K562 (cell line): ENCODE measurements at regions not wholly inside any gene's neighbourhood (a gene's known extent, or its start where the extent isn't known, plus 50 kb on each side); places are given as distances from the start of the nearest gene placed in this dataset.

Experiments
- ATAC-seq: fragments of 200-7000 bp; cut with Tn5 transposase; 3 replicates; pipeline ENCODE4 v1.9.1; 2020; ENCODE audit warnings: moderate library complexity
- BruUV-seq: library from RNA; stranded (reverse); fragments of 400-500 nt; replicated peaks from 2 replicates; lab custom pipeline; 2021; lab: Mats Ljungman, UMichigan
- CTCF ChIA-PET: fragments of 300-600 bp; formaldehyde crosslinking; extraction: SDS; loops from one replicate; lab custom pipeline; 2021; ENCODE audit warnings: low intra/inter-chr PET ratio; lab: Yijun Ruan, JAX
- POLR2A ChIA-PET: fragments of 300-600, 350-650 bp; sonication (Branson Sonifier 250); formaldehyde crosslinking; extraction: SDS; loops from one replicate; lab custom pipeline; 2021; ENCODE audit warnings: antibody characterized with exemption, inconsistent platforms; lab: Yijun Ruan, JAX
- DNase-seq, 4 experiments: peaks; one replicate each; pipeline versions ENCODE4 v3.0.0 to v3.0.0-alpha.2; 2011 to 2018; ENCODE audit warnings: low spot score in 3 of 4, mixed read lengths in 3 of 4; ENCODE audit errors: extremely low read depth in 1 of 4
- FAIRE-seq: peaks from 2 replicates; lab custom pipeline; 2011; peaks lifted over from hg19 to GRCh38; lab: Jason Lieb, UNC
- H2AFZ ChIP-seq: 2 replicates; pipeline ENCODE4 v1.6.0; 2011; ENCODE audit warnings: low read depth, low read length, control low read depth, inconsistent platforms
- H3K27ac ChIP-seq: fragments of 200-600 bp; 3 replicates; pipeline ENCODE4 v1.8.0; 2011; ENCODE audit warnings: low read depth, mild to moderate bottlenecking, control low read depth, inconsistent platforms, low read length, moderate library complexity, mixed read lengths; ENCODE audit errors: extremely low read depth
- H3K27me3 ChIP-seq, 2 experiments: fragments of 300-600 bp in 1 of 2; 2 replicates in 1 of 2; 3 replicates in 1 of 2; pipeline versions ENCODE4 v1.6.0 to v1.8.0; 2011; ENCODE audit warnings: inconsistent platforms in 2 of 2, low read length in 2 of 2, mild to moderate bottlenecking in 1 of 2, mixed read lengths in 1 of 2, moderate library complexity in 1 of 2; ENCODE audit not compliant: control insufficient read depth in 2 of 2, insufficient read depth in 2 of 2
- H3K36me3 ChIP-seq: fragments of 300-600 bp; 3 replicates; pipeline ENCODE4 v1.8.0; 2011; ENCODE audit warnings: mild to moderate bottlenecking, low read length, inconsistent platforms; ENCODE audit not compliant: control insufficient read depth, insufficient read depth
- H3K4me1 ChIP-seq, 2 experiments: fragments of 200-600 bp in 1 of 2; replicated peaks in 1 of 2; 2 replicates in 1 of 2; 3 replicates in 1 of 2; pipeline versions ENCODE4 v1.5.1 to v1.8.0; 2011; ENCODE audit warnings: inconsistent platforms in 2 of 2, low read length in 2 of 2, mild to moderate bottlenecking in 1 of 2, mixed read lengths in 1 of 2, moderate library complexity in 1 of 2; ENCODE audit not compliant: control insufficient read depth in 2 of 2, insufficient read depth in 2 of 2
- H3K4me2 ChIP-seq: 2 replicates; pipeline ENCODE4 v1.6.1; 2011; ENCODE audit warnings: low read length, control low read depth, inconsistent platforms, mixed read lengths; ENCODE audit not compliant: insufficient read depth
- H3K4me3 ChIP-seq: fragments of 200-600 bp; sonication (generic), shearing (Covaris generic); 2 replicates; pipeline ENCODE4 v1.5.1; 2016; ENCODE audit warnings: control low read depth, inconsistent platforms
- H3K79me2 ChIP-seq: fragments of 200-600 bp; 3 replicates; pipeline ENCODE4 v1.8.0; 2011; ENCODE audit warnings: low read length, inconsistent platforms; ENCODE audit not compliant: control insufficient read depth, insufficient read depth
- H3K9ac ChIP-seq, 2 experiments: 2 replicates each; pipeline versions ENCODE4 v1.6.0 to v1.6.1; 2011; ENCODE audit warnings: low read depth in 2 of 2, low read length in 2 of 2, control low read depth in 1 of 2, inconsistent platforms in 1 of 2, mild to moderate bottlenecking in 1 of 2, mixed read lengths in 1 of 2; ENCODE audit not compliant: insufficient read depth in 1 of 2
- H3K9me1 ChIP-seq: one replicate; pipeline ENCODE4 v1.6.0; 2011; ENCODE audit warnings: inconsistent platforms, mild to moderate bottlenecking, low read length, moderate library complexity; ENCODE audit not compliant: control insufficient read depth, insufficient read depth
- H3K9me3 ChIP-seq: replicated peaks from 2 replicates; pipeline ENCODE4 v1.5.1; 2011; ENCODE audit warnings: low read depth, low read length, inconsistent platforms; ENCODE audit not compliant: control insufficient read depth, insufficient read depth
- H4K20me1 ChIP-seq: replicated peaks from 2 replicates; pipeline ENCODE4 v1.6.1; 2011; ENCODE audit warnings: low read length, inconsistent platforms, mixed read lengths; ENCODE audit not compliant: control insufficient read depth, insufficient read depth
- MYC ChIP-seq, 2 experiments: fragments of 250-450 bp in 1 of 2; sonication (Bioruptor Pico) in 1 of 2; IDR thresholded peaks; 2 replicates each; pipeline versions ENCODE4 v1.5.1 to v1.6.1; 2012 to 2021; ENCODE audit warnings: low read depth in 2 of 2, borderline replicate concordance in 1 of 2, improper control_type of control experiment in 1 of 2, low read length in 1 of 2, mild to moderate bottlenecking in 1 of 2, moderate library complexity in 1 of 2
- NUFIP1 ChIP-seq: fragments of 450-650 bp; IDR thresholded peaks from 2 replicates; pipeline ENCODE4 v1.6.1; 2018; ENCODE audit not compliant: partially characterized antibody
- RB1 ChIP-seq: fragments of 450-650 bp; IDR thresholded peaks from 2 replicates; pipeline ENCODE4 v1.6.1; 2017; ENCODE audit warnings: low read depth, mild to moderate bottlenecking
- SMC3 ChIP-seq: conservative IDR thresholded peaks from 2 replicates; pipeline ENCODE4 v1.6.1; 2011; ENCODE audit warnings: low read depth, low read length, improper control_type of control experiment; ENCODE audit not compliant: insufficient read depth
- TRIM24 ChIP-seq, 2 experiments: fragments of 450-650 bp; IDR thresholded peaks; 2 replicates each; pipeline ENCODE4 v1.6.1; 2016
- XRCC3 ChIP-seq: fragments of 450-650 bp; IDR thresholded peaks from 2 replicates; pipeline ENCODE4 v1.6.1; 2017; ENCODE audit warnings: mild to moderate bottlenecking, moderate library complexity
- ZBTB11 ChIP-seq, 3 experiments: fragments of 200-800 bp in 1 of 3; fragments of 250-450 bp in 1 of 3; fragments of 450-650 bp in 1 of 3; sonication (Bioruptor Pico) in 1 of 3; sonication (Bioruptor generic) in 1 of 3; formaldehyde crosslinking in 1 of 3; IDR thresholded peaks; 2 replicates each; pipeline versions ENCODE4 v1.6.1 to v1.8.0; 2016 to 2022; ENCODE audit warnings: mild to moderate bottlenecking in 2 of 3, missing genetic modification characterization in 2 of 3, missing compliant biosample characterization in 1 of 3, moderate library complexity in 1 of 3
- ZEB2 ChIP-seq: fragments of 450-650 bp; IDR thresholded peaks from 2 replicates; pipeline ENCODE4 v1.6.1; 2016
- ZFP30 ChIP-seq: fragments of 250-450 bp; sonication (Bioruptor Pico); IDR thresholded peaks from 2 replicates; pipeline ENCODE4 v1.8.0; 2022; ENCODE audit warnings: moderate library complexity, mild to moderate bottlenecking, inconsistent platforms, borderline replicate concordance
- ZNF449 ChIP-seq: fragments of 250-450 bp; sonication (Bioruptor Pico); IDR thresholded peaks from 2 replicates; pipeline ENCODE4 v1.8.0; 2022; ENCODE audit warnings: moderate library complexity, mild to moderate bottlenecking, inconsistent platforms
- ZNF639 ChIP-seq, 2 experiments: fragments of 200-800 bp in 1 of 2; sonication (Bioruptor generic) in 1 of 2; sonication (generic) in 1 of 2; formaldehyde crosslinking in 1 of 2; IDR thresholded peaks in 1 of 2; conservative IDR thresholded peaks in 1 of 2; 2 replicates each; pipeline versions ENCODE4 v1.5.0 to v1.6.1; 2016 to 2020; ENCODE audit warnings: missing compliant biosample characterization in 1 of 2, missing genetic modification characterization in 1 of 2, missing genetic modification reagents in 1 of 2
- ZSCAN32 ChIP-seq: fragments of 450-650 bp; formaldehyde crosslinking; IDR thresholded peaks from 2 replicates; pipeline ENCODE4 v1.4.0; 2020; ENCODE audit warnings: mild to moderate bottlenecking, moderate library complexity
- WGBS: fragments of 100-300 bp; shearing (Covaris generic); methylation state at CpG from one replicate; pipeline ENCODE4 v1.1.6; 2016; ENCODE audit warnings: low coverage, mixed read lengths; ENCODE audit not compliant: insufficient coverage; ENCODE audit errors: missing lambda C conversion rate; 5-methylcytosine and 5-hydroxymethylcytosine counted together
- in situ Hi-C: fragments of 300-500 bp; cut with MboI; formaldehyde crosslinking; loops from 4 replicates; pipeline ENCODE4 v1.15.0; 2018; ENCODE audit warnings: inconsistent platforms, mixed read lengths
- intact Hi-C: fragments of 100-400 bp; cut with micrococcal nuclease; formaldehyde crosslinking; loops from 2 replicates; pipeline ENCODE4 v1.14.2; 2022
- TF ChIP-seq, protein P1 (sequence below): sonication (generic); formaldehyde crosslinking; IDR thresholded peaks from 2 replicates; pipeline ENCODE4 v1.8.1; 2023; ENCODE audit warnings: mild to moderate bottlenecking, missing genetic modification reagents

DNA sequence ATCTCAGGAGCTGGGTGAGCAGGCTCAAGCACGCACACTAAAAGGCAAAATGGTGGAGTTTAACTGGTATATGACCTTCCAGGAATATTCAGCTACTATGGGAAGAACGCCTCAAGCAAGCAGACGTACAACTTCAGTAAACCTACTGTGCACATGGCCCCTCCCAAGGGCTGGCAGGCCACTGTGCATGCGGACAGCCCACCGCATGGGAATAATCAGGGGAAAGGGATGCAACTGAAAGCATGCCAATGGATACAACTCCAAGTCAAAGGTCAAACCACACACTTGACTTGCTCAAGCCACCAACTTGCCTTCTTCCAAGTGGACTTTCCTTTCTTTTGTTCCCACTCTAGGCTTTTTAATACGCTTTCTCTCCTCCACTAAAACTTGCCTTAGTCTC is 121.6 kb upstream of the SNTG2 start:
- CTCF ChIA-PET = no interaction called here
- FAIRE-seq = no peak

More for the DNA sequence above, 121.6 kb upstream of the SNTG2 start:
- H3K79me2 ChIP-seq = no peaks in the 10 kb centered on the region
- POLR2A ChIA-PET = interaction anchor here (0.7 kb wide), 1 partner anchor 18 kb away, joined by 3 read pairs; no protein-coding TSS in a partner anchor
- no peak for ATAC-seq
- no peaks in the 10 kb centered on the region for H3K9me3 ChIP-seq
- no peaks in the 10 kb centered on the region for H3K9me1 ChIP-seq
- intact Hi-C loops = loop anchor here (10.0 kb wide), 1 partner anchor 114 kb away; no protein-coding TSS in a partner anchor
- no TSS peak for BruUV-seq
- H3K27me3 ChIP-seq = peaks cover 0 to 32% of the 10 kb centered on the region in 2 experiments
- TF ChIP-seq RB1 = no peak
- TF ChIP-seq ZNF639 (CRISPR knock-in tag; conservative IDR thresholded peaks at IDR 0.05 in 1 of 2, IDR thresholded peaks at IDR 0.05 in 1 of 2) = no peak
- no peak for TF ChIP-seq ZBTB11 (CRISPR knock-in tag; IDR thresholded peaks at IDR 0.05)
- no peak for TF ChIP-seq XRCC3
- TF ChIP-seq ZNF449 = no peak
- no peak for TF ChIP-seq SMC3
- no peak for TF ChIP-seq MYC (IDR thresholded peaks at IDR 0.05; ENCODE audit: low read depth, low read length)
- TF ChIP-seq MYC (CRISPR knock-in tag; IDR thresholded peaks at IDR 0.05; ENCODE audit: borderline replicate concordance, low read depth) = no peak
- no peak for TF ChIP-seq ZFP30 (CRISPR knock-in tag)
- no peak for TF ChIP-seq NUFIP1
- TF ChIP-seq ZEB2 = no peak
- TF ChIP-seq ZSCAN32 (CRISPR knock-in tag) = no peak
- TF ChIP-seq TRIM24 (IDR thresholded peaks at IDR 0.05) = no peak
- TF ChIP-seq, protein P1, sequence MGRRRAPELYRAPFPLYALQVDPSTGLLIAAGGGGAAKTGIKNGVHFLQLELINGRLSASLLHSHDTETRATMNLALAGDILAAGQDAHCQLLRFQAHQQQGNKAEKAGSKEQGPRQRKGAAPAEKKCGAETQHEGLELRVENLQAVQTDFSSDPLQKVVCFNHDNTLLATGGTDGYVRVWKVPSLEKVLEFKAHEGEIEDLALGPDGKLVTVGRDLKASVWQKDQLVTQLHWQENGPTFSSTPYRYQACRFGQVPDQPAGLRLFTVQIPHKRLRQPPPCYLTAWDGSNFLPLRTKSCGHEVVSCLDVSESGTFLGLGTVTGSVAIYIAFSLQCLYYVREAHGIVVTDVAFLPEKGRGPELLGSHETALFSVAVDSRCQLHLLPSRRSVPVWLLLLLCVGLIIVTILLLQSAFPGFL (CRISPR knock-in tag) = no peak
- no peak for DNase-seq
- H3K4me3 ChIP-seq = no peak overlapping the region
- H2AFZ ChIP-seq = no peak overlapping the region
- no peak overlapping the region for H3K27ac ChIP-seq
- H3K9ac ChIP-seq = no peak overlapping the region
- no peaks in the 10 kb centered on the region for H4K20me1 ChIP-seq
- H3K4me2 ChIP-seq = no peak overlapping the region
- WGBS = 2% methylated on average over 5 of the region's 6 CpGs
- in situ Hi-C loops = no loop called here
- no peaks in the 10 kb centered on the region for H3K36me3 ChIP-seq
- H3K4me1 ChIP-seq = no peaks in the 10 kb centered on the region
